Left ventricle myocardium superior (tissue), 1 donor: ENCODE measurements at regions not wholly inside any gene's neighbourhood (a gene's known extent, or its start where the extent isn't known, plus 50 kb on each side); places are given as distances from the start of the nearest gene placed in this dataset.
"Not testable (repeated sequence)": the region's sequence is repeated elsewhere in the genome, so short reads cannot be mapped to it uniquely, and the experiment has no call there.

Experiments used
- ATAC-seq: fragments of 200-7000 bp; cut with Tn5 transposase; one replicate; pipeline ENCODE4 v1.9.1; 2020; ENCODE audit warnings: mild to moderate bottlenecking, moderate library complexity
- DNase-seq: peaks from one replicate; pipeline ENCODE4 v3.0.0-alpha.2; 2020
- intact Hi-C: fragments of 100-400 bp; cut with micrococcal nuclease; formaldehyde crosslinking; loops from one replicate; pipeline ENCODE4 v1.11.0; 2022
- donor health status: DM: no; HTN: yes; CAD: no; lungs with severe emphysema.

GRCh38 chr20:7137395-7138151, 370.1 kb downstream of the BMP2 start:
- intact Hi-C loops, result no loop called here
- DNase-seq, result no peak
- ATAC-seq, result no peak

- DNase-seq (no peak), ATAC-seq (no peak)
- intact Hi-C loops, result no loop called here
Measured at GRCh38 chr20:7144464-7144863, 377.0 kb downstream of the BMP2 start.

- ATAC-seq (peak; percentile 82), DNase-seq (peak; percentile 48)
- intact Hi-C loops, result no loop called here
Measured at GRCh38 chr20:7146552-7147219, 379.2 kb downstream of the BMP2 start.

GRCh38 chr20:7147220-7147601, 379.7 kb downstream of the BMP2 start:
- ATAC-seq, result peak; percentile 87
- intact Hi-C loops, result no loop called here
- no peak for DNase-seq

DNA sequence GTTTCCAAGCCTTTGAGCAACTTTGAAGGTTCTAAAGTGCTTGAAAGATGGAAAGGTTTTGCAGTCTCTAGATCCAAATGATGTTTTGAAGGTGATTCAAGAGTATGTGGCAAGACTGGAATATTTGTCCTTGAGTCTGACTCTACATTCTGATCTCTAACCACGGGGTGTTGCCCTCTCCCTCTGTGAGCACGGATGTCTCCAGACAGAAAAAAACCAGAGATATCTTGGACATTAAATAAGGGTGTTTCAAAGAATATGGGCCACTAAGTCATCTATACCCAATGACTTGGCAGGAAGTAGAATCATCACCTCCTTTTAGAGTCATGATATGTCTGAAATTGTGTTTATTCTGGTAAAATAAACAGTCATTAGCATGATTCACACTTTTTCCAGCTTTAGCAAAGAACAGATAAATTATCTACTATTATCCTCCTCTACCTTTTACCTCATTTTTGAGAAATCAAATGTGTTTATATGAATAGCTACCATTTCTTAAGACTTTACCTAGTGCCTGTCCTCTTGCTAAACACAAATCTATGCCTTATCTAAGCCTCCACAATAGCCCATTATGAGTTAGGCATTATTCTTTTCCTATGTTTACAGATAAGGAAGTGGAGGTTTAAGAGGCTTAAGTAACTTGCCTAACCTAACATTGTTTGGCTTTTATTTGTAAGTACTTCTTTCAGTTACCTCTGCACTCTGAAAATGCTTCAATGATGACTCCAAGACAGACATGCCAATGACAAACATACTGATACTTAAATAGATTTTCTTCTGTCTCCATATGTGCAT, 384.4 kb downstream of the BMP2 start:
- no peak for ATAC-seq
- intact Hi-C loops, result no loop called here
- DNase-seq, result no peak

- intact Hi-C loops, result no loop called here
- no peak for DNase-seq
- peak; percentile 27 for ATAC-seq
Measured at GRCh38 chr20:7155282-7155681, 387.8 kb downstream of the BMP2 start.

- DNase-seq (no peak), ATAC-seq (no peak)
- intact Hi-C loops, result no loop called here
Measured at GRCh38 chr20:7155794-7156193, 388.3 kb downstream of the BMP2 start.

DNA sequence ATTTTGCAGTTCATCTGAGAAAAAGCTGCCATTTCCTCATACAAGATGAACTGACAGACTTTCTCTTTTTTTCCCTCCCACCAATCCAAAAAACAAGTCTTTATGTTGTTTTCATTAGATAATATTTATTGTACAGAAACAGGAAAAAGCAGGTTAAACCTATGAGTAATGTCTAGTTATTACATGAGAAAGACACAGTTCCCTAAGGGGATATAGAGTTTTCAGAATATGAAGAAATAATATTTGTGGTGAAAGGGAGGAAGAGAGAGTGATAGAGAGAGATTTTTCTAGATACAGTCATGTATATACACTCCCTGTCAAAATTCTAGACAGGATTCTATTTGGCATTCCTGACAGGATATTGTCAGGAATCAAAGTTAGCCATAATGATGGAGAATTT, 392.4 kb downstream of the BMP2 start:
- ATAC-seq (no peak), DNase-seq (no peak)
- intact Hi-C loops, result loop anchor here (5.0 kb wide), 1 partner anchor 48 kb away; no protein-coding TSS in a partner anchor

DNA sequence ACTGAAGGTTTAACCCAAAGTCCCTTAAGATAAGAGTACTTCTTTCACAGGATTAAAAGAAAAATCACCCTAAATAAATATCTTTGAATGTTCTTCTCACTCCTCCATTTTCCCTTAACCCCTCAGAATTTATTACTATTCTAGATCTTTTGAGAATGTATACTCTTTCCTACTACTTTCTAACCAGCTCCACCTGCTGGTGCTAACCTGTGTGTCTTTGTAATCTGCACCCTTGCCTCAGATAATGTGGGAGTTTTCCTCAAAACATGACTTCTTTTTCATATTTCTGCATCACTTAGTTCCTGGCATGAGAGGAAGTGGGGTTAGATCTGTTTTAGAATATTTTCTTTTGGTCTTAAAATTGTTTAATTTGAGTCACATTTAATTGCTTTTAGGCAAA, 394.2 kb downstream of the BMP2 start:
- no peak for ATAC-seq
- no peak for DNase-seq
- intact Hi-C loops, result loop anchor here (5.0 kb wide), 1 partner anchor 49 kb away; no protein-coding TSS in a partner anchor

DNA sequence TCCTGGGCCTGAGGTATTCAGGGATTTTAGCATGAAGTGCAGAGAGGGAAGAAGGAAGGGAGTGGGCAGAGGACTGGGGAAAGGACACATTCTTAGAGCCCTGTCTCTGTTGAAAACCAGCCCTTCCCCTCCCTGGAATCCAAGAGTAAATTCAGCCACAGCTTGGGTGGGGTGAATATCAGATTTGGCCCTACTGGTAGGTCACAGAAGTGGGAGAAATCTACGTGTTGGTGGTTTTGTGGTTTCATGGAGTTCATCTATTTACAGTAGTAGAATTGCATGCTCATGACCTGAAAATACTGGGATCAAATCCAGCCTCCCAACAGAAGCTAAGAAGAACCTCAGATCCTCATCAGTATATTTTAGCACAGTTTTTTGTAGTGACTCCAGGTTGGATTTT, 404.4 kb downstream of the BMP2 start:
- intact Hi-C loops, result no loop called here
- DNase-seq, result no peak
- ATAC-seq, result no peak

DNA sequence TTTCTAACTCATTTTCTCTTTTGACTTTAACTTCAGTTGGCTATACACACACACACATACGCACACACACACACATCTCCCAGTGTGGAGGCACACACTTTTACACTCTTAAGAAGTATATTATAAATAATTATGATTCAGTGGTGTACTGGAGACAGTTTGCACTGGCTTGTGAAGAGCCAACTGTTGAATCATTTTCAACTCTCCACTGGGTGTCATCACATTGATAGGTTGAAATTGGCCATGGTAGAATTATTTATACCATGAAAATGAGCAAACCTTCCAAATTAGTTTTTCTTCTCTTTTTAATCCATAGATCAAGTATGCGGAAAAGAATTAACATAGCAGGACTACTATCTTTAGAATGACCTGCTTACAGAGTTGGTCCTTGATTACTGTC, 407.1 kb downstream of the BMP2 start:
- intact Hi-C loops, result no loop called here
- no peak for DNase-seq
- no peak for ATAC-seq

GRCh38 chr20:7175827-7176226, 408.3 kb downstream of the BMP2 start:
- ATAC-seq, DNase-seq, intact Hi-C loops: not testable (repeated sequence)

GRCh38 chr20:7178004-7178403, 410.5 kb downstream of the BMP2 start:
- DNase-seq (no peak), ATAC-seq (no peak)
- intact Hi-C loops, result no loop called here

- ATAC-seq (no peak), DNase-seq (no peak)
- intact Hi-C loops, result no loop called here
Measured at GRCh38 chr20:7180256-7181045, 413.0 kb downstream of the BMP2 start.

GRCh38 chr20:7189231-7189630, 421.7 kb downstream of the BMP2 start:
- intact Hi-C loops, result no loop called here
- ATAC-seq (no peak), DNase-seq (no peak)

DNA sequence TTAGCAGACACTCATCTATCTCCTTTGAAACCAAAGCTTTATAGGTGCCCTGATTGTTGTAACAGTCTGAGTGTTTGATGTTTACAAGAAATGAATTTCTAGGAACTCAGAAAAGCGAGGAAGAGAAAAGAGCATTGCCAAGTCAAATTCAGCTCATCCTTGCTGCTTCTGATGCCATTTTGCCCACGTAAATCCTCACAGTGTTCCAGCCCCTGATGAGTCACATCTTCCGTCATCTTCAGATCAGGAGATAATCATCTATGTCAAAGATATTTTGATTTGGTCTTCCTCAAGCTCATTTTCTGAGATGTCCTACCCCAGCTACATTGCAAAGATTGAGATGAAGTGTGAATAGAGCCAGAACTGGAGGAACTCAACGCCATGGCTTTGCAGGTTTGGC, 426.2 kb downstream of the BMP2 start:
- intact Hi-C loops, result no loop called here
- no peak for ATAC-seq

GRCh38 chr20:7195704-7196103, 428.2 kb downstream of the BMP2 start:
- intact Hi-C loops, result no loop called here
- ATAC-seq (peak; percentile 75), DNase-seq (no peak)

More for the DNA sequence above, 426.2 kb downstream of the BMP2 start:
- DNase-seq, result no peak

- DNase-seq (no peak), ATAC-seq (no peak)
- intact Hi-C loops, result no loop called here
Measured at GRCh38 chr20:7196481-7196880, 429.0 kb downstream of the BMP2 start.

DNA sequence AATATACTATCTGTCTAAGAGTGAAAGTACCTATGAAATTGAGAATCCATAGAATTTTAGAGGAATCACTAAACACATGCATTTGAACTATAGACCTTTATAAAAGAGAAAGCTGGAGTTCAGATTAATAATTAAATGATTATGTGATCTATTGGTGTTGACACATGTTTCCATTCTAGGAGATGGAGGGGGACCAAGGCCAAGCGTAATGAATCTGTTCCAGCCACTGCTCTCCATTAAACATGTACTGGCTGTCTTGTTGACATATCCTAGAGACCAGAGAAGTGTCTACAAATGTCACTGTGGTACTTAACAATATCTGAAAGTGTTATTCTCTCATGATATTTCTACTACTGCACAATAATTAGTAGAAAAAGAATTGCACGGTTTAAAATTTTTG, 432.4 kb downstream of the BMP2 start:
- ATAC-seq, result peak; percentile 78
- intact Hi-C loops, result no loop called here
- DNase-seq, result no peak
